ENCODE measurements at regions not wholly inside any gene's neighbourhood (a gene's known extent, or its start where the extent isn't known, plus 50 kb on each side); places are given as distances from the start of the nearest gene placed in this dataset.
A peak's percentile ranks its signal among the peaks of the same experiment; 100 is the strongest.
"Not testable (repeated sequence)": the region's sequence is repeated elsewhere in the genome, so short reads cannot be mapped to it uniquely, and the experiment has no call there.

DNA sequence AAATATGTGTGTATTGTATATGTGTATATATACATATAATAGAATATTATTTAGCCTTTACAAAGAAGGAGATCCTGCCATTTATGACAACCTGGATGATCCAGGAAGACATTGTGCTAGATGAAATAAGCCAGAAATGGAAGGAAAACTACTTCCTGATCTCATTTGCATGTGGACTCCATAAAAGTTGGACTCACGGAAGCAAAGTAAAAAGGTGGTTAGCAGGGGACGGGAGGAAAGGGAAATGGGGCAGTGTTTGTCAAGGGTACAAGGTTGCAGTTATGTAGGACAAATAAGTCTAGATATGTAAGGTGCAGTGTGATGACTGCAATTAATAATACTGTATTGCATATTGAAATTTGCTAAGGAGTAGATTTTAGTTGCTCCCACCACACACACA, 331.1 kb upstream of the FSTL5 start:
- Mint-ChIP-seq H3K9me3 (peaks cover 3% of the 10 kb centered on the region), H3K4me3 (no peak overlapping the region), H3K27me3 (ENCODE audit: insufficient read depth, low read depth) (peaks cover 3% of the 10 kb centered on the region), H3K27ac (no peak overlapping the region), H3K4me1 (no peaks in the 10 kb centered on the region), H3K36me3 (no peaks in the 10 kb centered on the region)
- no peak for DNase-seq (ENCODE audit: low spot score)
- Histone ChIP-seq H3K79me2 (ENCODE audit: low read depth) (no peaks in the 10 kb centered on the region), H3K4me3 (no peak overlapping the region), H4K20me1 (ENCODE audit: low read depth) (no peaks in the 10 kb centered on the region), H3K9me3 (ENCODE audit: low read depth) (no peaks in the 10 kb centered on the region), H3K9ac (no peak overlapping the region), H3K4me1 (no peaks in the 10 kb centered on the region), H2AFZ (replicated peaks) (no peak overlapping the region), H3F3A (ENCODE audit: low read depth) (no peaks in the 10 kb centered on the region), H3K36me3 (no peaks in the 10 kb centered on the region), H3K4me2 (no peak overlapping the region), H3K27me3 (no peaks in the 10 kb centered on the region), H3K27ac (no peak overlapping the region)
- TF ChIP-seq EZH2phosphoT487 (IDR thresholded peaks at IDR 0.05) (no peak), EZH2 (IDR thresholded peaks at IDR 0.05) (no peak)
- TF ChIP-seq, protein P1, sequence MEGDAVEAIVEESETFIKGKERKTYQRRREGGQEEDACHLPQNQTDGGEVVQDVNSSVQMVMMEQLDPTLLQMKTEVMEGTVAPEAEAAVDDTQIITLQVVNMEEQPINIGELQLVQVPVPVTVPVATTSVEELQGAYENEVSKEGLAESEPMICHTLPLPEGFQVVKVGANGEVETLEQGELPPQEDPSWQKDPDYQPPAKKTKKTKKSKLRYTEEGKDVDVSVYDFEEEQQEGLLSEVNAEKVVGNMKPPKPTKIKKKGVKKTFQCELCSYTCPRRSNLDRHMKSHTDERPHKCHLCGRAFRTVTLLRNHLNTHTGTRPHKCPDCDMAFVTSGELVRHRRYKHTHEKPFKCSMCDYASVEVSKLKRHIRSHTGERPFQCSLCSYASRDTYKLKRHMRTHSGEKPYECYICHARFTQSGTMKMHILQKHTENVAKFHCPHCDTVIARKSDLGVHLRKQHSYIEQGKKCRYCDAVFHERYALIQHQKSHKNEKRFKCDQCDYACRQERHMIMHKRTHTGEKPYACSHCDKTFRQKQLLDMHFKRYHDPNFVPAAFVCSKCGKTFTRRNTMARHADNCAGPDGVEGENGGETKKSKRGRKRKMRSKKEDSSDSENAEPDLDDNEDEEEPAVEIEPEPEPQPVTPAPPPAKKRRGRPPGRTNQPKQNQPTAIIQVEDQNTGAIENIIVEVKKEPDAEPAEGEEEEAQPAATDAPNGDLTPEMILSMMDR (IDR thresholded peaks at IDR 0.05), result no peak

DNA sequence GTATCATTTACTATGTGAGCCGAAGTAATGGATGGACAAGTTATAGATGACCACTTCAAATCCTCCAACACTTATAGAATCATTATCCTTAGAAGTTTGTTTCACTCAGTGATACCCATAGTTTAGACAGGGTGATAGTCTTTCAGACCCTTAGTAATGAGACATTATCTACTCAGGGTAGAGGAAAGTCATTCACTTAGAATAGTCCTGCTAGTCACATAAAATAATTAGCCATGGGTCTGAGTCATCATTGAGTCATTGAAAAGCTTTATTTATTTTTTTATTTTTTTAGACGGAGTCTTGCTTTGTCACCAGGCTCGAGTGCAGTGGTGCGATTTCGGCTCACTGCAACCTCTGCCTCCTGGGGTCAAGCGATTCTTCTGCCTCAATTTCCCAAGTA, 321.7 kb upstream of the FSTL5 start:
- Histone ChIP-seq H3K36me3 (no peaks in the 10 kb centered on the region), H3K27me3 (no peaks in the 10 kb centered on the region), H3K4me1 (no peaks in the 10 kb centered on the region), H3F3A (ENCODE audit: low read depth) (no peaks in the 10 kb centered on the region), H4K20me1 (ENCODE audit: low read depth) (no peaks in the 10 kb centered on the region), H2AFZ (replicated peaks) (no peak overlapping the region), H3K79me2 (ENCODE audit: low read depth) (no peaks in the 10 kb centered on the region), H3K9me3 (ENCODE audit: low read depth) (no peaks in the 10 kb centered on the region), H3K4me3 (no peak overlapping the region), H3K9ac (no peak overlapping the region), H3K4me2 (no peak overlapping the region), H3K27ac (no peak overlapping the region)
- TF ChIP-seq EZH2phosphoT487 (IDR thresholded peaks at IDR 0.05) (no peak), EZH2 (IDR thresholded peaks at IDR 0.05) (no peak)
- TF ChIP-seq, protein P1 (IDR thresholded peaks at IDR 0.05), result no peak
- H3K4me1 Mint-ChIP-seq, result no peaks in the 10 kb centered on the region
- no peaks in the 10 kb centered on the region for H3K27me3 Mint-ChIP-seq (ENCODE audit: insufficient read depth, low read depth)
- H3K9me3 Mint-ChIP-seq, result peaks cover 6% of the 10 kb centered on the region
- H3K36me3 Mint-ChIP-seq, result no peaks in the 10 kb centered on the region
- H3K27ac Mint-ChIP-seq, result no peak overlapping the region
- H3K4me3 Mint-ChIP-seq, result no peak overlapping the region
- no peak for DNase-seq (ENCODE audit: low spot score)

DNA sequence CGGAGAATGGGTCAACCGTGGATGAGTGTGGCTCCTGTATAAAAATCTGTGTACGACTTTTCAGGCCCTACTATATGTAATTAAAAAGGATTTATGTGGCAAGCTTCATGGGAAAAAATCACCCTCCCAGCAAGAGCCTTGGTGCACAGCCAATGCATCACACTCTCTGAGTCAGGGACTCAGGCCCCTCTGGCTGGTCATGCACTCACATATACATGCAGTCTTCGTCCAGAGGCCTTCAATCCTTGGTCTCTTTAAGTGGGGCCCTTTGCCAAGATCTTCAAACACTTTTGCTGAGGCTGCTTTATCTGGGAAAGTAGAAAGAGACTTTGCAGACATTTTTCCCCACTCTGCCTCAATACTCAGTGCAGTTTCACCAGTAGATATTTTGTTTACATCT, 311.4 kb upstream of the FSTL5 start:
- H3K36me3 Mint-ChIP-seq, result no peaks in the 10 kb centered on the region
- H3K79me2 ChIP-seq (ENCODE audit: low read depth), result no peaks in the 10 kb centered on the region
- peaks cover 7% of the 10 kb centered on the region for H3K9me3 Mint-ChIP-seq
- no peak overlapping the region for H3K27ac Mint-ChIP-seq
- no peak for DNase-seq (ENCODE audit: low spot score)
- no peaks in the 10 kb centered on the region for H3K27me3 Mint-ChIP-seq (ENCODE audit: insufficient read depth, low read depth)
- peak overlapping the region; percentile 5 for H2AFZ ChIP-seq (replicated peaks)
- H3K4me3 Mint-ChIP-seq, result no peak overlapping the region
- no peaks in the 10 kb centered on the region for H3K9me3 ChIP-seq (ENCODE audit: low read depth)
- no peak overlapping the region for H3K4me2 ChIP-seq
- no peaks in the 10 kb centered on the region for H3K27me3 ChIP-seq
- H4K20me1 ChIP-seq (ENCODE audit: low read depth), result no peaks in the 10 kb centered on the region
- no peak overlapping the region for H3K9ac ChIP-seq
- no peak overlapping the region for H3K27ac ChIP-seq
- no peaks in the 10 kb centered on the region for H3K36me3 ChIP-seq
- no peak overlapping the region for H3K4me3 ChIP-seq
- H3F3A ChIP-seq (ENCODE audit: low read depth), result no peaks in the 10 kb centered on the region
- TF ChIP-seq EZH2phosphoT487 (IDR thresholded peaks at IDR 0.05) (no peak), EZH2 (IDR thresholded peaks at IDR 0.05) (no peak)
- TF ChIP-seq, protein P1 (IDR thresholded peaks at IDR 0.05), result no peak
- H3K4me1 ChIP-seq, result no peaks in the 10 kb centered on the region
- no peaks in the 10 kb centered on the region for H3K4me1 Mint-ChIP-seq

DNA sequence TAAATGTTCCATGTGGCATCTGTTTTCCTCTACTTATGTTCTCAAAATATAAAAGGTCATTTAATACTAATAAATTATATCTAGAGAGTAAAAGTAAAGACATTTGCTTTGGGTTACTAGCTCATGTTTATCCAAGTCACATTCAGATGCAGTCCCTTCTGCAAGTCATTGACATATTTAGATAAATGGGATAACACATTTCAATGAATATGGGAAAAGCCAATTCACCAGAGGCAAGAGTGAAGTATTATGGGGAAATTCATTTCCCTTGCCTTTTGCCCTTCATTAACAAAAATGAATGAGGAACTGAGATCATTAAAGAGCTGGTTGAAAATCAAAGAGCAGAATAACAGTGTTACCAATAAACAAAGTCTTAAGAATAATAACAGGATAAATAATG, 306.2 kb upstream of the FSTL5 start:
- Histone ChIP-seq H3K4me1 (no peaks in the 10 kb centered on the region), H3K27ac (no peak overlapping the region), H3F3A (ENCODE audit: low read depth) (no peaks in the 10 kb centered on the region), H3K4me2 (no peak overlapping the region), H3K36me3 (no peaks in the 10 kb centered on the region), H3K9ac (no peak overlapping the region), H4K20me1 (ENCODE audit: low read depth) (no peaks in the 10 kb centered on the region), H3K4me3 (no peak overlapping the region), H3K79me2 (ENCODE audit: low read depth) (no peaks in the 10 kb centered on the region), H3K27me3 (no peaks in the 10 kb centered on the region), H3K9me3 (ENCODE audit: low read depth) (no peaks in the 10 kb centered on the region), H2AFZ (replicated peaks) (no peak overlapping the region)
- TF ChIP-seq EZH2phosphoT487 (IDR thresholded peaks at IDR 0.05), result no peak
- TF ChIP-seq, protein P1 (IDR thresholded peaks at IDR 0.05), result no peak
- no peak for TF ChIP-seq EZH2 (IDR thresholded peaks at IDR 0.05)
- no peaks in the 10 kb centered on the region for H3K4me1 Mint-ChIP-seq
- H3K27ac Mint-ChIP-seq, result no peak overlapping the region
- DNase-seq (ENCODE audit: low spot score), result no peak
- H3K9me3 Mint-ChIP-seq, result no peaks in the 10 kb centered on the region
- H3K36me3 Mint-ChIP-seq, result no peaks in the 10 kb centered on the region
- H3K27me3 Mint-ChIP-seq (ENCODE audit: insufficient read depth, low read depth), result no peaks in the 10 kb centered on the region
- H3K4me3 Mint-ChIP-seq, result no peak overlapping the region

DNA sequence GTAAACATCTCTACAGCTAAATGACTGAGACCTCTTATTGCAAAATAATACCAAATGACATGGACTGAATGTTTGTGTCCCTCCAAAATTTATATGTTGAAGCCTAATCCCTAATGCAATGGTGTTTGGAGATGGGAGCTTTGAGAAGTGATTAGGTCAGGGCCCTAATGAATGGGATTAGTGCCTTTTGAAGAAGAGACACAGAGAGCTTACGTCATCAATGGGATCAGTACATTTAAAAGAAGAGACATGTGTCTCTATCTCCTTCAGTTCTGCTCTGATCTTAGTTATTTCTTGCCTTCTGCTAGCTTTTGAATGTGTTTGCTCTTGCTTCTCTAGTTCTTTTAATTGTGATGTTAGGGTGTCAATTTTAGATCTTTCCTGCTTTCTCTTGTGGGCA, 301.6 kb upstream of the FSTL5 start:
- H3K9me3 ChIP-seq (ENCODE audit: low read depth); H3K9me3 Mint-ChIP-seq; H3K27me3 Mint-ChIP-seq (ENCODE audit: insufficient read depth, low read depth); H3K9ac ChIP-seq; H3K36me3 Mint-ChIP-seq; H3K4me3 Mint-ChIP-seq; H3K36me3 ChIP-seq; H3K27me3 ChIP-seq; H3K79me2 ChIP-seq (ENCODE audit: low read depth); H3K27ac ChIP-seq; H3K27ac Mint-ChIP-seq; H2AFZ ChIP-seq (replicated peaks); H3K4me1 ChIP-seq; H3K4me1 Mint-ChIP-seq; H3F3A ChIP-seq (ENCODE audit: low read depth); H3K4me3 ChIP-seq; H3K4me2 ChIP-seq; H4K20me1 ChIP-seq (ENCODE audit: low read depth): not testable (repeated sequence)
- peak; percentile 45 for DNase-seq (ENCODE audit: low spot score)
